ENCODE measurements at regions not wholly inside any gene's neighbourhood (a gene's known extent, or its start where the extent isn't known, plus 50 kb on each side); places are given as distances from the start of the nearest gene placed in this dataset.
"Not testable (repeated sequence)": the region's sequence is repeated elsewhere in the genome, so short reads cannot be mapped to it uniquely, and the experiment has no call there.

GRCh38 chr6:166724576-166724975 lies 97.5 kb upstream of the RPS6KA2 start:
- DNase-seq (ENCODE audit: low spot score), result no peak

- DNase-seq (ENCODE audit: low spot score), result no peak
Measured at GRCh38 chr6:166722785-166723184, 95.7 kb upstream of the RPS6KA2 start.

- DNase-seq (ENCODE audit: low spot score), result no peak
Measured at GRCh38 chr6:166721576-166721975, 94.5 kb upstream of the RPS6KA2 start.

GRCh38 chr6:166720856-166721255 lies 93.8 kb upstream of the RPS6KA2 start:
- no peak for DNase-seq (ENCODE audit: low spot score)

- no peak for DNase-seq (ENCODE audit: low spot score)
Measured at GRCh38 chr6:166719019-166719418, 92.0 kb upstream of the RPS6KA2 start.

- no peak for DNase-seq (ENCODE audit: low spot score)
Measured at GRCh38 chr6:166718516-166718915, 91.5 kb upstream of the RPS6KA2 start.

GRCh38 chr6:166716910-166717617 lies 90.0 kb upstream of the RPS6KA2 start:
- no peak for DNase-seq (ENCODE audit: low spot score)

- DNase-seq (ENCODE audit: low spot score), result no peak
Measured at GRCh38 chr6:166715992-166716391, 88.9 kb upstream of the RPS6KA2 start.

GRCh38 chr6:166715065-166715464 lies 88.0 kb upstream of the RPS6KA2 start:
- peak; percentile 45 for DNase-seq (ENCODE audit: low spot score)

- DNase-seq (ENCODE audit: low spot score), result peak; percentile 19
Measured at GRCh38 chr6:166714581-166714980, 87.5 kb upstream of the RPS6KA2 start.

GRCh38 chr6:166714187-166714510 lies 87.1 kb upstream of the RPS6KA2 start:
- DNase-seq (ENCODE audit: low spot score), result peak; percentile 13

GRCh38 chr6:166713434-166714186 lies 86.6 kb upstream of the RPS6KA2 start:
- no peak for DNase-seq (ENCODE audit: low spot score)

GRCh38 chr6:166712286-166713228 lies 85.5 kb upstream of the RPS6KA2 start:
- no peak for DNase-seq (ENCODE audit: low spot score)

- DNase-seq (ENCODE audit: low spot score), result no peak
Measured at GRCh38 chr6:166710084-166710483, 83.0 kb upstream of the RPS6KA2 start.

GRCh38 chr6:166708460-166708859 lies 81.4 kb upstream of the RPS6KA2 start:
- DNase-seq (ENCODE audit: low spot score), result no peak

- peak; percentile 65 for DNase-seq (ENCODE audit: low spot score)
Measured at GRCh38 chr6:166707045-166707444, 80.0 kb upstream of the RPS6KA2 start.

GRCh38 chr6:166705069-166705468 lies 78.0 kb upstream of the RPS6KA2 start:
- DNase-seq (ENCODE audit: low spot score), result no peak

GRCh38 chr6:166704171-166704570 lies 77.1 kb upstream of the RPS6KA2 start:
- no peak for DNase-seq (ENCODE audit: low spot score)

- DNase-seq (ENCODE audit: low spot score), result no peak
Measured at GRCh38 chr6:166703149-166703710, 76.2 kb upstream of the RPS6KA2 start.

GRCh38 chr6:166701424-166701823 lies 74.4 kb upstream of the RPS6KA2 start:
- not testable (repeated sequence) for DNase-seq (ENCODE audit: low spot score)

GRCh38 chr6:166700871-166701270 lies 73.8 kb upstream of the RPS6KA2 start:
- not testable (repeated sequence) for DNase-seq (ENCODE audit: low spot score)

GRCh38 chr6:166697113-166697512 lies 70.1 kb upstream of the RPS6KA2 start:
- no peak for DNase-seq (ENCODE audit: low spot score)
